Activated CD4-positive, alpha-beta T cell treated with anti-CD3 and anti-CD28 coated beads, Interleukin-2, amount 50 U/mL, for 24 hours (primary cell): ENCODE measurements at regions not wholly inside any gene's neighbourhood (a gene's known extent, or its start where the extent isn't known, plus 50 kb on each side); places are given as distances from the start of the nearest gene placed in this dataset.

ENCODE experiments used
- DNase-seq, 2 donors: peaks; one replicate each; pipeline ENCODE4 v3.0.0-alpha.2; 2020; ENCODE audit warnings: low read depth in 1 of 2, low spot score in 1 of 2

DNA sequence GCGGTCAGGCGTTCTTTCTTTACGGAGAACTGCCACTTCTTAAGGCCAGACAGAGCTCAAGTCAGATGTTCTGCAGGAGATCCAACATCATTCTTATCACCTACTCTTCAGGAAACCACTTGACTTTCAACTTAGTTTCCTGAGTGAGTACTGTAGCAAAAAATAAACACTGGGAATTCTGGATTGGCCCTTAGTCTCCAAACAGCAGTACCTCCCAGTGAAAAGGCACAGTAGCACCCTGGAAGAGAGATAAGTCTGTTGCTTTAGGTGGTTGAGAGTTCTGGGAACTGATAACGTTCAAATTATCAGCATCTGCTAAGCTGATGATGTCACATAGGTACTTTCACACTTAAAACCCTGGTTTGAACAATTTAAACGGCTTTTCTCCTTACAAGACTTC is 971.8 kb upstream of the TENM4 start:
- DNase-seq: no peak

DNA sequence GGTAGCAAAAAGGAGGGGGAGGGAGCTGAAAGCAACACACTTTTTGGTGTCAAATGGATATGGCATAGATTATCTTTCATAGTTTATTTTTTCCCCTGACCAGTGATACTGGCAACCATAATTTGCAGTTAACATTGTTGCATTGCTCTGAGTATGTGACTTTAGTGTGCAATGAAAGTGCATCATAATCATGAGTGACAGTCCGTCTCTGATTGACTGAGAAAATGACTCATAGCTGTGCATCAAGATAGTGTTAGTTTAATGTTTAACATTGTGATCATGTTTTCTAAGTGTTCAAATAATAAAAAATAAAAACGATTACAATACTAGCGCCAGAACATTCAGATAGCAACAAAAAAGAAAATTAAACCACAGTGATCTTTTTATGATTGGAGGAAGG is 952.4 kb upstream of the TENM4 start:
- DNase-seq: no peak

DNA sequence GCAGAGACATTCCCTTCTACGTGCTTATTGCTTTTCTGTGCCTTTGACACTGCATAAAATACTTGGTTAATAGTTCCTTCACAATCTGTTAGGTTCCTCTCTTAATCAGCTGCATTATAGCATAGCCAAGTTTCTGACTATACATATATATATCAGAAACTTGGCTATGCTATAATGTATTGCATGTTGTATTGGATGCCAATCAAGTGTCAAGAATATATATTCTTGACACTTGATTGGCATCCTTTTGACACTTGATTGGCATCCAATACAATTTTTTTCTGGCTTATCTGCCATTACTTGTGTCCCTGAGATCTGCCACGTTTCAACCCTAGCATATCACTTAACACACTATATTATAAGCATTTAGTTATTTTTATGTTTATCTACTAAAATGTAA is 949.7 kb upstream of the TENM4 start:
- DNase-seq: no peak

DNA sequence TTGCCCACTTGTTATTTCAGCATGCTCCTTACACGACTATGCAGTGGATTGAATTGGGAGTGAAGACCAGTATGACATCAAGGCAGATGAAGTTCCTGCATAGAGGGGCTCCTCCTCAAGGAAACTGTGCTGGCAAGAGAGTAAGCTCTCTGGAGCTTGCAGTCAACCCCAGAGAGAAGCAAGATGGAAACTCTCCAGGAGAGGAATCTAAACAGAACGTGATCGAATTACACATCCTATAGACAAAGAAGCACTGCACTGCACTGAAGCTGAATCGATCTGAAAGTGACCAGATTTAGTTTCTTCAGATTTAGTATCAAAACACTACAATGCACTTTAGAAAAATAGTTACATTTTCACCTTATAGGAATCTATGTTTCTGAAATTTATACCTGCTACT is 947.7 kb upstream of the TENM4 start:
- no peak for DNase-seq

DNA sequence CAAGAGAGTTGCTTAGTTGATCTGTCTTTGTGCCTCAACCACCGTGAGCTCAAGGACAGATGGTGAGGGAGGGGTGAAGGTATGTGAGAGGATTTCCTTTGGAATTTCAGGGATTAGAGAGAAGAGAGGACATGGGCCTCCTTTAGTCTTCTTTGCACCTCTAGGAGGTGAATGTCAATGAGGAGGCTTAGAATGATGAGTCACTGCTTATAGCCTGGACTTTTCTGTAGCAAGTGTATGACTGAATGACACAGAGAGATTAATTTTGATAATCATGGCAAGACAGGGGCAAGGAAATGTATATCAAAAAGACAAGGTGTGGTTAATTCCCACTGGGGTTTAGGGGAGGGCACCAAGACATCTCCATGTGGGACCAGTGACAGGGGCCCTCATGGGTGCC is 947.3 kb upstream of the TENM4 start:
- DNase-seq: no peak

DNA sequence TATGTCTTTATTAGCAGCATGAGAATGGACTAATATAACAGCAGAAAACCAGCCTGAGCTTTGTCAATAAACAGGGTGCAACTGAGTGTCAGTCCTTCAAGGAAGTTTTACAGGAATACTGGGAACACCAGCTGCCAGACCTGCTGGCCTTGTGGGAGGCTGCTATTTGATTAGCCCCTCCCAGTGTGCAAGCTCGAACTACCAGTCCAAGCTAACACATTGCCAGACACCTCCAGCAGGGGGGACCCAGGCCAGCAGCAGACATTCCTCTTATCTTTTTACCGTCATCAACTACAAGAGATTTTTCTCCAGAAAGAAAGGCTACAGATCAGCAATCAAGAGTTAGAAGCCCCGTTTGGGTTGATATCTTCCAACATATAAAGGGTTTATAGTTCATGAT is 942.8 kb upstream of the TENM4 start:
- DNase-seq: no peak

DNA sequence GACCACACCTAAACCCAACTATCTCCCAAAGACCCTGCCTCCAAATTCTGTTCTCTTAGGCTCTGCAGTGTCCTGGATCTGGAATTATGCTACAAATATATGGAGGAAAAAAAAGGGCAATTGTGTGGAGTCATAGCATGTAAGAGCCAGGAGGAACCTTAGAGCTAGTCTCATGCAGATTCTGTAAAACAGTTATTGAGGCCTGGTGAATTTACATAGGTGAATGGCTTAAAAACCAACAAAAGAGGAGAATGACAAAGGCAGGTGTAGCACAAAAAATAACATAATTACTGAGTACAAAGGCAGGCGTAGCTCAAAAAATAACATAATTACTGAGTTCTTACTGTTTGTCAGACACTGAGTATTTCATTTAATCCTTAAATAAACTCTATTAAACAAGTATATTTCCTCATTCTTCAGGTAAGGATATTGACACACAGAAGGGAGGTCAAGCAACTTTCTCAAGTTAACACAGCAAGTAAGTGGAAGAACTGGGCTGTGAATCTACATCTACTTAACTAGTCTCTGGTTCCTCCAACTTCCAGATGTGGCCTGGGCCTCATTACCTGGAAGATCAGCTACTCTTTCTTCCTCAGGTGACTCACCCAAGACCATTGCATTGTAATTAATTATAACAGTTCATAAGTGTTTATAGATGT is 938.9 kb upstream of the TENM4 start:
- no peak for DNase-seq

DNA sequence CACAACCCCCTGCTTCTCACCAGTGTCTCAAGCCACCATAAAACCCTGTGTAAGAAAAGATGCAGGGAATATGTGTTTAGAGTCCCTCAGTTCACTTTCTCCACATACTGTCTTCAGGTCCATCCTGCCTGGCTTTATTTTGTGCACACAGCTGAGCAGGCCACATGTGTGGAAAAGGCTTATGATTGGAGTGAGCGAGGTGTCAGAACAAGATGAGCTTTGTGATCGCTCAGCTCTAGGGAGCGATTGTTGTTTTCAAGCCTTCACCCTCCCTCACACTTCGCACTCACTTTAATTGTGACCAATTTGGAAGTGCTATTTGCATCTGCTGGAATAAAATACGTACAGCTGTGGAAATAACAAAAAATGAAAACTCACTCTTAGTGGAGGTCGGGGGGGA is 931.1 kb upstream of the TENM4 start:
- no peak for DNase-seq

DNA sequence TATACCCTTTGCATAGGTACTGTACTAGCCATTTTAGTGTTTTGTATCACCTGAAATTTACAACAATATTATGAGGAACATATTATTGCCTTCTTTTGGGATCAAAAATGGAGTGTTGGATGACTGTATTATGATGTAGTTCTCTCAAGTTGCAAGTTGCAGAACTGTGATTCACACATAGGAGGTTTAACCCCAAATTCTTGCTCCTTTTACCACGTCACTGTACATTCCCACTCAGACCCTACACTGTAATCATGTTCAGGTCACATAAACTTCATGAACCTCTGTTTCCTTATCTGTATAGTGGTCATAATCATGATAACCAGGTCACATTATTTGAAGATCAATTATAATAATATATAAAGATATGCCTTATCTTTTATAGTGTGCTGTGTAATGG is 925.1 kb upstream of the TENM4 start:
- no peak for DNase-seq

DNA sequence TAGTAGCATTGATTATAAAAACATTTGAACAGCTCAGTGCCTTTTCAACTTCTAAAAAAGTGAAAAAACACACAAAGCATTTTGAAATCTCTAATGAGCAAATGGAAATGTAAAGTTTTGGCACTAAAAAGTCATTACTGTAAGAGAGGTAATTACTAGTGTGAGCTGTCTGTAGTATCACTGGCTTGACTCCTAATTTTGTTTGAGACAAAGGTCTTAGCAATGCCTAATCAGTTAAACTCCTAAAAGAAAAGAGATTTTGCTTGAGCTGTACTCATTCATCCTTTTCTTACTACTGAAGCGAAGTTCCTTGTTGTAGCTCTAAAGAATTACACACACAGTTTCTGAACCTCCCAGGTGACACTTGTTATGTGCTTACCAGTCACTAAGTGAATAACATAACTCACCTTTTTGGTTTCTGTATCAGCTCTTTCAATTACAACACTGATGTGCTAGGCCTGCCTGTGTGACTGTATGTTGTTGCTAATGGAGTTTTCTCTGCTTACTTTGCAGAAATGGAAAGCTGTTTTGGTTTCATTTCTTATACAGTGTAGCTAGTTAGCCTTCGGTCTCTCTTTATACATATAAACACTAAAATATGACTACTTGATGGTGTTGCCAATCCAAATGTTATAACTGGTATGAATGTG is 924.4 kb upstream of the TENM4 start:
- DNase-seq: no peak

DNA sequence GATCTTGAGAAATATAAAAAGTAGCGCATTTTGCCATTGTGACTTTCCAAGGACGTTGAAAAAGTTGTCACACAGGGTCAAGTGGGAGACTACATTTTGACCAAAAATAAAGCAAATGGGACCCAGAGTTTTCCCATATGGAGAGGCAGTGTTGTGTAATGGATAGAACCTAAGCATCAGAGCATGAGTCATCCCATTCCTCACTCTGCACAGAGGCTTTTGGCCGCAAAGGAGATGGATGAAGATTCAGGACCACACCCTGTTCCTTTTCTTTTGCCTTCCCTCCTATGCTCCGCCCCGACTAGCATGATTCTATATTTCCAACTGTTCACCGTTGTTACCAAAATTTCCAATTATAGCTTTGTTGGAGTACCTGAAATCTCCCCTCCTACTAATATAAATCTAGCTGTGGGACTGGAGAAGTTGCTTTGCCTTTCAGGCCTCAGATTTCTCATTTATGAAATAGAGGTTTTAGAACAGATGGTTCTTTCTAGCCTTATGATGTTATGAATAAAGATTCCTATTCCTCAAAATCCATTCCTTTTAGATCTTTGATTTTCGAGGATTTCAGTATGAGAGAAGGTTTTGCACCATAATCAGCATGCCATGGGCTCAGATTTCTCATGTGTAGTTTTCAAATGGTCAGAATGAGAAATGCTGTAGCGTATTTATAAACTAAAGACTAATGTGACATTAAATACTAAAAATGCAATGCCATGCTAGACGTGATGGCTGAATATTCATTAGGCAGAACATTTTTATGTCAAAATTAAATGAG is 921.9 kb upstream of the TENM4 start:
- no peak for DNase-seq

DNA sequence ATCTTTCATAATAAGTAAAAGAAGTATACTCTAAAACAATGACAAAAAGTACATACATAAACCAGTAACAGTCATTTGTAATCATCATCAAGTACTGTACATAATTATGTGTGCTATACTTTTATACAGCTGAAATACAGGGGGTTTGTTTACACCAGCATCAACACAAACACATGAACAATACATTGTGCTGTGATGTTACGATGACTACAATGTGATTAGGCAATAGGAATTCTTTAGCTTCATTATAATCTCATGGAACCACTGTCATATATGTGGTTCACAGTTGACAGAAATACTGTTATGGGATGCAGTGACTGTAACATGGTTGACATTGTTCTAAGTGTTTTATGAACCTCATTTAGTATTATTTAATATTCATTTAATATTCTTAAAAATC is 914.4 kb upstream of the TENM4 start:
- no peak for DNase-seq

DNA sequence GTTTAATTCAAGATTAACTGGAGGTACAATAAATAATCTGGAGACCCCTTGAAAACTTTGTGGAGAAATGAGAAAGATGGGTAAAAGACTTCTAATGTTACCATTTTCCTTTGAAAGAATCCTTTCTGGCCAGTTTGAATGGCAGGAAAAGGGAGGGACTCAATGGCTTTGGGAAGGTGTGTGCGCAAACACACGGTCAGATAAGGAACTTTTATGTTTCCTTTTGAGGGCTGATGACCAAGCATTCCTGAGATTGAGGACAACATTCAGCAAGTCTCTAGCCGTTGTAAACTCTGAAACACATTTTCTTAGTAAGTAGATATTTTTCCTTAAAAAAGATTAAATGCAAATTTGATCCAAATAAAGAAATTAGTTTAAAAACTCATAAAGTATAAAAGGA is 909.7 kb upstream of the TENM4 start:
- no peak for DNase-seq

DNA sequence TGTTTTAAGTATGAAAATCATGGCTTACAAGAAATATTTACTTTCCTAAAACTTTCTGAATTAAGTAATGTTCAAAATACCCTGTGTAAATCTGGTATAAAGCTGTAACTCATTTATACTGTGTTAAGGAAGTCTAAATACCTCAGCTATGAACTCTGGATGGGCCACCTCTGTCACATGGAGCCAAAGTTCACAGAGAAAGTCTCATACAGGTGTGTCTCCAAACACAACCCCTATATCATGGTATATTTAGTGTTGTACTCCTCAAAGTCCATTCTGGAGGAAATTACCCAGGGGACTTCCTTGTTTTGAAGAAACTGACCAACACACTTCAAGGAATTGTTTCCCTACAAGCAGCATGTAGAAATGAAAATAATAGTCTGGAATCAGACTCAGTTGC is 909.2 kb upstream of the TENM4 start:
- DNase-seq: no peak

DNA sequence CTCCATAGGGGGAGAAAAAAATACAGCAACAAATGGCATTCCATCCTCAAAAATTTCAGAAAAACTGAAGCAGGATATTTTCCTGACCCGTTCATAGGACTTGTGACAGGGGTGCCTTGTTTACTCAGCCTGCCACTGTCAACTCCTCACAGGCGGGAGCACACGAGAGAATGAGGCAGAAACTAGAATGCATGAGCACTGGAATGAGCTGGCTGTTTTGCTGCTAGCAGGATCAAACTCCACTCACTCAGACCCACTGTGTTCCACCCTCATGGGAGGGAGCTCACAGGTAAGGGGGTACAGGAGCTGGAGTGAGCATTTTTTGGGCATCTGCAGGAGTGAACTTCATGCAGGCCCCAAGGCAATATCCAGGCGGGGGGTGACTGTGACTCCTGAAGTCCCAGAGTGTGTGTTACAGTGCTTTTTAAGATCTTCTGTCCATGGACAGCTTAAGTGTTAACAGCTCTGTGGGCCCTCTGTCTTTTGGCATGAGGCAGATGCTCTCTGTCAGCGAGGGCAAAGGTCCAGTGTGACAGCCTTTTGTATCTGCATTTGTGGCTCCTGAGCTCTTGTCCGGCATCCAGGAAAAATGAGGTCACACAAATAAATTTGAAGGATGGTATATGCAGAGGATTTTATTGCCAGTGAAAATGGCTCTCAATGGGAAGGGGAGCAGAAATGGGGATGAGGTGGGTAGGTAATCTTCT is 905.7 kb upstream of the TENM4 start:
- DNase-seq: no peak

DNA sequence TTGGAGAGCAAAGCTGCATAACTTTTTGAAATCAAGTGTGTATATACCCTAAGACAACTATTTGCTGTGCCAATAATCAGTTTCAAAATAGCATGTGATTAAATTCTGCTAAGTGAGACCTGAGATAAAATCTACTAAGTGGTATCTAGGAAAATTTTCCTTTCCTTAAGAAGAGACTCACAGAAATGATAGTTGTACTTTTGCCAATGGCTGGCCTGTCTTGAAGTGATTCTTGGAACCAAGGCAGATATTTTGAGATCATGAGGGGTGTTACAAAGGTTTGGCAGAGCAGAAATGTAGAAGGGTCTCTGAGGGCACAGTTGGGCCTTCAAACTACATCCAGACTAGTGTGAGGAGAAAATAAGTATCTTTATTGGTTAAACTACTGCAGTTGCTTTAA is 902.6 kb upstream of the TENM4 start:
- DNase-seq: no peak

DNA sequence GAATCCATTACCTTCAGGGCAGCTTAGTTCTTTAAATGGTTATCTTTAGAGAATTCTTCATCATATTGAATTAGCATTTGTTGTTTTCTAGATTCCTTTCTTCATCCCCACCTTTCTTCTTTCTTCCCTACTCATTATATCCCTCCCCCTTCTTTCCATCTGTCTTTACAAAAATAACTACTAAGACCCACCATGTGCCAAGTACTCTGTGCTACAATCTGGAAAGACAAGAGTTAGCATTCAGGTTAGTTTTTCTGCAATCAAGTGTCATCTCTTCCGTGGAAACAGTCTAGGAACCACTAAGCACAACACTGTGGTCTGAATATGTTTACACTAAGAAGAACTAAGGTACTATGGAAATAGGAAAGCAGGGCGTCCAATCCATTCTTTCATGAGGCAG is 897.4 kb upstream of the TENM4 start:
- no peak for DNase-seq

DNA sequence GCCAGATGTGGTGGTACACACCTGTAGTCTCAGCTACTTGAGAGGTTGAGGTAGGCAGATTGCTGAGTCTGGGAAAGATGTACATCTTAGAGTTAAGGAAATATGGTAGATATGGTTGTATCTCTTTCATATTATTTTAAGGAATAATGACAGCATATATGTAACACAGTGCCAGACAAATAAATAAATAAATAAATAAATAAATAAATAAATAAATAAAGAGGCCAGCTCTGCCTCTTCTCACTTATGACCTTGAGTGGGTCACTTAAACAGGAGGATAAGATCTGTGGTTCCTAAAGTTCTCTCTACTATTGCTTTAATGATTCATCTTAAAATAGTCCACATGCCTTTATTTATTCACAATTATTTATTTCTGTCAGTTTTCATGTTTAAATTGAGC is 890.9 kb upstream of the TENM4 start:
- DNase-seq: no peak

DNA sequence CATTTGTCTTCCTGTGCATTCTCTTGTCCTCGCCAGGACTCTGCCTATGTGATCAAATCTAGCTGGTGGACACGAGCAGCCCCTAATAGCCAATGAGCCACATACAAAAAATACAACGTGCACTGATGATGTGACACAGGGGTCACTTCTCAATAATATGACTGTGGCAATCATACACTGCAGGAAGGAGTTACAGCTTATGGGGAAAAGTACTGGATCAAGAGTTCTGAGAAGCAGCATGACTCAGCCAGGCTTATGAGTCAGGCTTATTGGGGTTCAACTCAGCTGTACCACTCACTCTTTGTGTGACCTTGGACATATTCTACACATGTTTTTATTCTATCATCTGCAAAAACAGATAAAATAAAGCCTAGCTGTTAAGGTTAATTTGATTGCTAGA is 889.4 kb upstream of the TENM4 start:
- DNase-seq: no peak

DNA sequence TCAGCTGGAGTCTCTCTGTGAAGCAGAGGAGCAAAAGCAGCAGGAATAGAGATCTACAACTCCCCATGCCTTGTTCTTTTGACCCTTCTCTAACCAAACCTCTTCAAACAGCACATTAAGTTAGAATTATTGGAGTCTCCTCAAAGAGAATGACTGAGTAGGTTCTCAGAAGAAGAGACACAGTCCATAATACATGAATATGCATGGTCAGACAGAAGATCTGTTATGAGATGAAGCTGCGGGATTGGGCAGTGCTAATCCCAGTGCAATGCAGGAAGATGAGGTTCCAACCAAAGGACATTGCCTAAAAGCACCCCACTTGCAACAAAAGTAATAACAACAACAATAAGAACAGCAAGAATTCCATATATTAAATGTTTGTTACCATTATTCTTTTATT is 887.9 kb upstream of the TENM4 start:
- no peak for DNase-seq

DNA sequence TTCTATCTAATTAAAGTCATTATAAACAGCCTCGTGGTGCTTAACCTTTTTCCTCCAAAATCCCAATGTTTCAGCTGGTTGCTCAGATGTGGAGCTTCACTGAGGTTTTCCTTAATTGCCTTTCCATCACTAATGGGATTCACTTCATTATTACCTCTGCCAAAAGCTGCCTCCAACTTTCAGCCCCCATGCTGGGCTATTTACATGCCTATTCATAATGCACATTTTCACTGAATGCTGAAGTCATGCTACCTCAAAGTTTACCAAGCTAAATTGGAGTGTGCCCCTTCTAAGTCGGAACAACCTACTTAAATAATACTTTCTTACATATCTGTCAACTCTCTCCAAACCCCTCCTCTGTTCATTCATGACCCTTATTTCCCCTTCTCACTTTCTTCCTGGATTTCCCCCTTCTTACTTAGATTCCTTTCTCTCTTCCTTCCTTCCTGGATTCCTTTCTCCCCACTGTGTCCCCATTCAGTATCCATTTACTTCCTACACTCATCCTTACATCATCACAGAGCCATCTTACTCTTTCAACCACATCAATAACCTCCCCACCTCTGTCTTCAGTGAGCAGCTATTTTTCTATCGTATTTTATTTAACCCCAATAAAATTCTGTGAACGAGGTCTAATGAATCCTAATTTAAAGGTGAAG is 887.3 kb upstream of the TENM4 start:
- DNase-seq: no peak
